NCI-H1694 (cell line): ENCODE measurements at regions not wholly inside any gene's neighbourhood (a gene's known extent, or its start where the extent isn't known, plus 50 kb on each side); places are given as distances from the start of the nearest gene placed in this dataset.
"Not testable (repeated sequence)": the region's sequence is repeated elsewhere in the genome, so short reads cannot be mapped to it uniquely, and the experiment has no call there.

Experiments used
- DNase-seq: peaks from one replicate; lab custom pipeline; 2025; lab: John Stamatoyannopoulos, UW

DNA sequence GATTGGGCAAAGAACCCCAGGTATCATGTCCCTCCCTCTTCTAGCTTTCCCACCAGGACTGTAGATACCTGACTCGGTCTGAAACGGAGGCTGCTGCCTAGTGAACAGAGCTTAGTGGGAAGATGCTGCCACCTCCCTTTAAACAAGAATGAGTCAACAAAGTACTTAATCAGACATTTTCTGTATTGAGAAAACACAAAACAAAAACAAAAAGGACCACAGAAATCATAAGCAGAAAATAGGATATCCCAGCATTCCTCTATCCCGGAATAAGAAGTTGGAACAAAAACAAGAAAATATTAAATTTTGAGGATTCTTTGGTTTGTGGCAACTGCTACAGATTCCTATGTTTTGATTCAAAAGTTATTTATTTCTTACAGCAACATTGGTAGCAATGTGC is 51.7 kb upstream of the COL8A1 start:
- no peak for DNase-seq

DNA sequence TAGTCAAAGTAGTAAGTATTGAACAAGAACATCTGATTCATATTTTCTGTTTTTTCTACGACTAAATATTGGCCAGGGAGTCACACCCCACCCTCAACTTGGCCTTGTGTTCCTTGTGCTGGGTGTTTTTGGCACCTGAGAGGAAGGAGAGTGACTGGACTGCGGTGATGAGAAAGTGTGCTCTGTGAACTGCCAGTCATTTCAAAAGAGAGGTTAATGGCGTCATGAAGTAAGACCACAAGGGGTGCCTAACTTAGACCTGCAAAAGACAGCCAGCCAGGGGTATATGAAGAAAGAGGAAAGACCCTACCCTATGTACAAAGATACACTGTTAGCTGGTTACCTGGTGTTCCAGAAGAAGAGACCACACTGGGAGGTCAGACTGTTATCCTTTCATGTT is 58.4 kb upstream of the COL8A1 start:
- no peak for DNase-seq

DNA sequence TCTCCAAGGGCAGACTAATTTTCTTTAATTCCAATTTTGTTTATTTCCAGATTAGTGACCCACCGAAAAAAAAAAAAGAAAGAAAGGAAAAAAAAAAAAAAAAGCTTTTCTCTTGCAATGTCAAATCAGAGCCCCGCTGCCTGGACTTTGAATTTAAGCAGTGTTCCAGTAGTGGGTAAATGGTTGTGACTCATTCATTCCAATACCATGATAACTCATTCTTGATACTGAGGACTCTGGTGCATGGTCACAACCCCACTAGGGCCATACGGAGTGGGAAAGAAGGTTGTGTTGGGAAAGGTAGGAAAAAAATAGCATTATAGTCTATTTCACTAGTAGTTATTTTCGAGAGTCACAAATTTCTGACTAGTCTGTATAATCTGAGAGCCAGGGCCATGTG is 59.1 kb upstream of the COL8A1 start:
- DNase-seq, result no peak

DNA sequence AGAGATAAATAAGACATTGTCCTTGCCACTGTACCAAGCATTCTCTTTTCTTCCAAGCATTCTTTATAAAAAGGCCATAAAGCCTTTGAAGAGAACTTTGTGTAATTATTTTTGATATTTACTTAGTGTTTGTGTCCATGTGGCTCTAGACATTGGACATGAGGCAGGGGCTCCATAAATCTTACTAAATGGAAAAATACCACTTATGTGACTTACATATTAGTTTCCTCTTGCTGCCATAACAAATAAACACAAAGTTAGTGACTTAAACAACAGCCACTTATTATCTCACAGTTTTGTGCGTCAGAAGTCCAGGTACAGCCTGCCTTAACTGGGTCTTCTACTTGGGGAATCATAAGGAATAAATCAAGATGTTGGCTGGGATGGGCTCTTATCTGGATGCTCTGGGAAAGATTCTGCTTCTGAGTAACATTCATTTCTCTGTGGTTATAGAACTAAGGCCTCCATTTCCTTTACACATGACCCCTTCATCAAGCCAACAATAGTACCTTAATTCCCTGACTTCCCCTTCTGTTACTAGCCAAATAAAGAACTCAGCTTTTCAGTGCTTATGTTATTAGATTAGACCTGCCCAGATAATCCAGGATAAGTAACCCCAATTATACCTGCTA is 59.9 kb upstream of the COL8A1 start:
- no peak for DNase-seq

DNA sequence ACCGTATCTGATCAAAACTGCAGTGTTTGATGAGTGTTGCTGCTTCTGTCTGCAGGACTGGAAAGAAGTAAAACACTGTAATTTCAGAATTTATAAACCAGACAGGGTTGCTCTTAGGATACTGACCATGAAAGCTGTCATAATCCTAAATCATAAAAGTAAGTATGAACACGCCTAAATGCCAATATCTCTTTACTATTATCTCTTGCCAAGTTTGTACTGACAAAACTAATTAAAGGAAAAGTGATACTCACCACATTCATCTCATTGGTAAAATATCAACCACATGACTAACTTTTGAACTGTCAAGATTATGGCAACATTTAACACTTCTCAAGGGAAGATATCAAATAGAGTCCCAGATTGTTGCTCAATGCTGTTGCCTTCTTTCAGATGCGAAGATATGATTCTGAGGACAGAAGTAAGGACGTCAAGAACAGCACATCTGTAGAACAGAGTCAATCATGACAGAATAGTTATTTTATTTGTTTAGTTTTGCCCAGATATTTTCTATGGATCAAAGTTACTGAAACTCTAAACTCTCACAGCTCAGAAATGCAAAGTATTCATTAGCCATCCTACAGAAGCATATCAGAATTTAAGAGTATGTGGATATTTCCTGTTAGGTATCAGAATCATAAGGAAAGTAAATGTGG is 61.4 kb upstream of the COL8A1 start:
- no peak for DNase-seq

DNA sequence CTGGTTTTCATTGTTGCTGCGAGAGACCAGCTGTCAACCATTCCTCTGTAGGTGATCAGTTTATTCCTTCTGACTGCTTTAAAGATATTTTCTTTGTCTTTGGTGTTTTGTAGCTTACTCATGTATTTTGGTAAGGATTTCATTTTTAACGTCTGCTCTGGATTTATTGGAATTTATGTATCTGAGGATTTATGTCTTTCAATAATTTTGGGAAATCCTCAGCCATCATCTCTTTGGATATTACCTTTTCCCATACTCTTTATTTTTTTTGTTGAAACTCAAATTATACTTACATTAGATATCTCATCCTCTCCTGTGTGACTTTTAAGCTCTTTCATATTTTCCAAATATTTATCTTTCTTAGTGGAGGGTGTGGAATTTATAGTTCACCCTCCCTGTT is 62.7 kb upstream of the COL8A1 start:
- no peak for DNase-seq

DNA sequence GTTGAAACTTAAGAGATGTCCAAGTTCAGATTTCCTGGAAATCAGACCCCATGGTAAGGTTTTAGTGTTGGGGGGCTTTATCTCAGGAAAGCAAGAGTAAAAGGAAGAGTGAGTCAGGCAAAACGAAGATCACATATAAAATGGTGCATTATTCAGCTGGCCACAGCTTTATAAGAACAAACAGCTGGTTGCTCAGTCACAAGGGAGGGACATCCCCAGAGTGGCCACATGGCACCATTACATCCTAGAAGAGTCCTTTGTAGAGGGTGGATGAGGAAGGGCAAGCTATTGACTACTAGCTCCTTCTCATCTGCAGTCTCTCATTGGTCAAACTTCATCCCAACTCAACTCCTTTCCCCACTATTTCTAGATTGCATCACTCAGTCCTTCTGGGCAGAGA is 68.3 kb upstream of the COL8A1 start:
- DNase-seq, result no peak

DNA sequence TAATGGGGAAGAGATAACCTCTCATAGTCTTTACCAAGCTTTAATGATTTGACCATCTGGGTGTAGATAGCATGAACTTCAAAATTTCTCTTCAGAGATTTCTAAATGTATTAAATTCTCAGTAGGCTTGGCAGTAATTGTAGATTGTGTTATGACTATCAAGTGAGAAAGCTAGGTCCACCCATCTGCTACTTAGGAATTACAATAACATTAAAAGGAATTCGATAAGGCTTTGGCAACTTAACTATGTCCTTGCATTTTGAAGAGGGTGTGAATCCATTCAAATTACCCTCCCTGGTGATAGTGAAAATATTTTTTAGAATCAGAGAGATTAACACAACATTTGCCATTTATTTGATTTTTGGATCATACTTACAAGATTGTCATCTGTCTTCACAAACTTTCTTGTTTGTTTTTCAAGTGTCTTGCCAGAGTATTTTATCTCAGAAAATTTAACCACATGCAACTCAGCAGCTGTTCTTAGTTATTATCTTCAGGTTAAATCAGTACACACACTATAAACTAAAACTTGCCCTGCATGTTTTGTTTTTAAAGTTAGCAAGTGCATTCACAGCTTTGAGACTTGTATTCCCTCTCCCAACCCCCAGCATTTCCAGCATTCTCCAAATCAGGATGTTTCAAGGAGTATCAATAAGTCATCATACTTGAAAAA is 69.6 kb upstream of the COL8A1 start:
- DNase-seq, result no peak

DNA sequence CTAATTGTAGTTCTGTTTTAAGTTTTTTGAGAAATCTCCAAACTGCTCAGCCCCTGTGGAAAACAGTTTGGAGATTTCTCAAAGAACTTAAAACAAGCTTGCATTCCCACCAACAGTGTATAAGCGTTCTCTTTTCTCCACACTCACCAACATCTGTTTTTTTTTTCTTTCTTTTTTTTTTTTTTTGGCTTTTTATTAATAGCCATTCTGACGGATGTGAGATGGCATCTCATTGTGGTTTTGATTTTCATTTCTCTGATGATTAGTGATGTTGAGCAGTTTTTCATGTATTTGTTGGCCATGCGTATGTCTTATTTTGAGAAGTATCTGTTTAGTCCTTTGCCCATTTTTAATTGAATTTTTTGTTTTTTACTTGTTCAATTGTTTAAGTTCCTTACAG is 73.1 kb upstream of the COL8A1 start:
- DNase-seq, result no peak

DNA sequence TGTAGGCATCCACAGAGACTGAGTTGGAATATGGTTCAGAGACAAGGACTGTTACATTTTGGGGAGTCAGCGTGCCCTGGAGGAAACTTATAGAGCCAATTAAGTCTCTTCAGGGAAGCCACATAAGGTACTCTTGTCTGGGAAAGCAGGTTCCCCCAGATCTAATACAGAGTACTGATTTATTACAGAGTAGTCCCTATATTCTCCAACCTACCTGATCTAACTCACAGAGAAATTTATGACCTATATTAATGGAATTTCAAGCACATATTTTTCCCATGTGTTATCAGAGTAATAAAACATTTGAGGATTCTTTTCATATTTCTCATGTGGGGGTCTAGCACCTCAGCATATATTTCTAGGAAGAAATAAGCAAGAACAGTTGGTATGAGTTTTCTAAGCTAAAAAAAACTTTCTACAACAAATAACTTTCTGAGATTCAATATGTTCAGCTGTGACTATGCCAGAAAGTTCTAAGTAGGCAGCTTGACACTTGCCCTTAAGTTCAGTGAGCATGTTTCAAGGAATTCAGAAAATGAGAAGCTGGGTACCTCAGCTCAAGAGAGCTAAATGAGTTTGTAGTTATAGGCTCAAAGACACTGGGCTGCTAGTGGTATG is 75.3 kb upstream of the COL8A1 start:
- DNase-seq, result no peak

DNA sequence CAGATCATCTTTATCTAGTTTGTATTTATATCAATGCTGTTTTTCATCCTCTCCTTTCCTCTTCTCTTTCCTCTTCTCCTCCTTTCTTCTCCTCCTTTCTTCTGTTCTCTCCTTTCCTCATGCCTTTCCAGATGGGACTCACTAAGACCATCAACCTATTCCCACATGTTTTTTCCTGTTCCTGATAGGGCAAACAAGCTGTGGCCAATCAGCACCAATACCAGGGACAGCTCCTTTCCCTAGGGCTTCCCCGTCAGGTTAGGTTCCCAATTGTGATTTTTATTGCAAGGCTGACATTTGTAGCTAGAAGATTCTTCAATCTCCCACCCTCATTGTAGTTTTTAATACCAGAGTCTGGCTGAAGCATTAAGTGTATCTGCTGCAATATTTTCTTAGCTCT is 76.3 kb upstream of the COL8A1 start:
- no peak for DNase-seq

DNA sequence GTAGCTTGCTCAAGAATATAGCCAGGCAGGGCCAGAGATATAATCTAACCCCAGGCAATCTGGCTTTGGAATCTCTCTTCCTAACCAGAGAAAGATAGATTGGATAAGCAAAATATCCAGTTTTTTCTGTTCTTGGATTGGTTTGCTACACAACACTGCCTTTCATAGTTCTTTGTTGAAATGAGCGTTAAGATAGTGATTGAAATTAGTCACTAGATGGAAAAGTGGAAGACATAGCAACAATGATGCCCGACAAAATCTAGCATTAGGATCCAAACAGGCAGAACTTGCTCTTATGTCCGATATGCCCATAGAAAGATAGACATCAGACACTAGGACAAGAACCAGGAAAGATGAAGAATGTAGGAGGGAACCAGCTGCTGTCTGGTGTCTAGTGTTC is 77.3 kb upstream of the COL8A1 start:
- no peak for DNase-seq

DNA sequence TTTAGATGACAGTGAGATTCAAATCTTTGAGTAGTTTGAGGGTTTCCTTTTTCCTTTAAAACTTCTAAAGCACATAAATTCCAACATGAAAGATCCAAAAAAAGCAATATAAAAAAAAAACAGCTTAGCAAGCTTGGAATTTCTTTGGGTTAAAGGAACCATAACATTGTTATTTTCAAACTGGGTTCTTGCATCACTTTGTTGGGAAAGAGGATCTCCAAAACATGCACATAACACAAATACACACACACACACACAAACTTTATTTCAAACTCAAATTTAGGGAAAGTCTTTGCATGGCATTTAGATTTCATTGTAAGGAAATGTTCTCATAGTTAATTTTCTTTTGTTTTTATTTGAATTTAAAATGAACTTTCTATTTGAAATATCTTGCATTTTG is 79.2 kb upstream of the COL8A1 start:
- DNase-seq, result no peak

DNA sequence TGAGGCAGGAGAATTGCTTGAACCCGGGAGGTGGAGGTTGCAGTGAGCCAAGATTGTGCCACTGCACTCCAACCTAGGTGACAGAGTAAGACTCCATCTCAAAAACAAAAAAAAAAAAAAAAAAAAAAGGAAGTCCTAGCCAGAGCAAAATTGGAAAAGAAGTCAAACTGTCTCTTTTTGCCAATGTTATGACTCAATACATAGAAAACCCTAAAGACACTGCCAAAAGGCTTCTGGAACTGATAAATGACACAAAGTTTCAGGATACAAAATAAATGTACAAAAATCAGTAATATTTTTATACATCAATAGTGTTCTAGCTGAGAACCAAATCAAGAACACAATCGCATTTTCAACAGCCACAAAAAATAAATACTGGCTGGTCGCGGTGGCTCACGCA is 82.5 kb upstream of the COL8A1 start:
- not testable (repeated sequence) for DNase-seq

DNA sequence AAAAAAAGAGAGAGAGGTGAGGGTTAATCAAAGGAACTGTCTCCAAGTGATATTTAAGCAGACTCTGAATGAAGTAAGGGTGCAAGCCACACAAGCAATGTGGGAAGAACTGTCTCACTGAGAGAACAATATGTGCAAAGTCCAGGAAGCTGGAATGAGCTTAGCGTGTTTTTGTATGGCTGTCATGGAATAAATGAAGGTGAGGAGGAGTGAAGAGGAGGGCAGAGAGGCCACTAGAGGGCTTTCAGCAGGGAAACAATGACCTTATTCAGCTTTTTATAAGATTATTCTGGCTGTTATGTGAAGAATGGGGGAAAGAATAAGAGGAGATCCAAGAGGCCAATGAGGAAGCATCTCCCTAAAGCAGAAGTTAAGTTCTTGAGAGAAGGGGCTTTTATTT is 86.9 kb upstream of the COL8A1 start:
- DNase-seq, result no peak

DNA sequence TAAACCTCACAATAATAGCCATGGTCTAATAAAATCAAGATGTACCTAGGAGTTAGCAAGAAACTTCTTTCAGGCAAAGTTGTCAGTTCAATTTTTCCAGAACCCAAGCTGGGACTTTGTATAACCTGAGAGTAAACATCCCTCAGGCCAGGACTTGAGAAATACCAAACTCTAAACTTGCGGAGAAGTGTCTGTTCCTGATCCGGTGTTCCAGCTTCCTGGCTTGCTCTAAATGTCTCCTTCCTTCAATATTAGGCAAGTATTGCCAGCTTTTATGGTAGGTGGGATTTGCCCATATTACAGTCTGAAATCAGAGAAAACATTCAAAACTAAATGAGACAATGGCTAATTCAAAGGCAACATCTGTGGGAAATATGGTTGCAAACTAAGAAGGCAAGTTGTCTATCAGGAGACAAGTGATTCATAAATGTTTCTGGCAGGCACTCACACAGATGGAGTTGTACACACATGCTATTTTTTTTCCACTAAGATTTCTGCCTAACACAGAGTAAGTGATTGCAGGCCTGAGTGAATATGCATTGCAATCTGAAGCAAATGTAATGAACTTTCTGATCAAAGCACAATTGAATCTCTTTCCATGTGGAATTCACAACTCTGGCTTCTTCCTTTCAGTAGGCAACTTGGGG is 88.3 kb upstream of the COL8A1 start:
- DNase-seq, result no peak

DNA sequence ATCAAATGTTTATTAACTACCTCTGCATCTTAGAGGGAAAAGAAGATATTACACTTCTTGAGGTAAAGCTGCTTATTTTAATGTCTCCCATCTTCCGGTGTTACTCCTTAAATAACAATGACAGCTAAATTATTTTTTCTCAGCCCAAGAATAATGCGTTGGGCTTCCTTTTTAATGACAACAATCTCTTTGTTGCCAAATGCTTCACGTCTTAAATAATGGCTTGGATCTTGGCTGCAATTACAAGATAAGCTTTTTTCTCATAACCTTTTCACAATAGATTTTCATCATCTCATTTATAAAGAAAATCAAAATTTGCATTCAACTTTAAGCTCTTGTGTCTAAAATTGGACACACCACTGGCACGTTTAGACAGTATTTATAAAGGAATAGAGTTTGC is 89.2 kb upstream of the COL8A1 start:
- DNase-seq, result no peak

DNA sequence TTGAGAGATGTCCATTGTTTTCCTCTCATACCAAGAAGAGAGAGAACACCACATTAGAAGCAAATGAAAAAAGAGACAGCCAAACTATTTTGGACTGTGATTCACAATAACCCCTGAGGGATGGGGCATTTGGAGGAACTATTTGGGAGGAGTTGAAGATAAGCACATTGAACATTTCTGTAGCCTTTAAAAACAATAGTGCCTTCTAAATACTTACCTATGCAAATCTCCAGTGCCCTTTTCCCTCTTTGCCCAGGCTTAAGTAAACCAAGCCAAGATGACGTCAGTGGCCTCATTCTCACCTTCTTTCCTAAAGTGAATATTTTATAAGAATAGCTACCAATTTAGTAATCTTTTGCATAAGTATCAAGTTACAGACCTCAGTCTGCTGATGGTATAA is 89.7 kb upstream of the COL8A1 start:
- no peak for DNase-seq

DNA sequence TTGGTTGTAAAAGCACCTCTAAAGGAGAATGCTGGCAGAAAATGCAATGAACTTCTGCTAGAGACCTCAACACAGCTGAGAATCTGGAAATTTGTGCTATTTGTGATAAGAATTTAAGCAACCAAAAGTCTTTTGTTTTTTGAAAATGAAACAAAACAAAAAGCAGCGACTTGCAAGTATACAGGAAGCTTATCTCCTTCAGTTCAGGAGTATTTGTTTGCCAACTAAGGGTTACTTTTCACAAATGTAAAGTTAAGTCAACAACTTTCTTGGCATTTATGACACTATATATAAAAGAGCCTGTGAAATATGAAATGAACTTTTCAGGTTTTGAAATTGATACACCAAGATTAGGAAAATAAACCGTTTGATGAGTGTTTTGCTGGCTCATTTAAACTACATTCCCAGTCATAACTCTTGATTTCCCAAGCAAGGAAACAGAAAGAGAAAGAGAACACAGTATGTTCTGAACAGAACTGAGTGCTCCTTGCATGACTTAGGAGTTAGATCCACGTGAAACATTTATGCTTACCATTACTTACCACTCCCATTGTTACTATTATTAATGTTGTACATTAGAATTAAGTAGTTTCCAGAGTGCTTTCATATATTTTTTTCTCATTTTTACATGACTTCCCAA is 92.3 kb upstream of the COL8A1 start:
- DNase-seq, result no peak

DNA sequence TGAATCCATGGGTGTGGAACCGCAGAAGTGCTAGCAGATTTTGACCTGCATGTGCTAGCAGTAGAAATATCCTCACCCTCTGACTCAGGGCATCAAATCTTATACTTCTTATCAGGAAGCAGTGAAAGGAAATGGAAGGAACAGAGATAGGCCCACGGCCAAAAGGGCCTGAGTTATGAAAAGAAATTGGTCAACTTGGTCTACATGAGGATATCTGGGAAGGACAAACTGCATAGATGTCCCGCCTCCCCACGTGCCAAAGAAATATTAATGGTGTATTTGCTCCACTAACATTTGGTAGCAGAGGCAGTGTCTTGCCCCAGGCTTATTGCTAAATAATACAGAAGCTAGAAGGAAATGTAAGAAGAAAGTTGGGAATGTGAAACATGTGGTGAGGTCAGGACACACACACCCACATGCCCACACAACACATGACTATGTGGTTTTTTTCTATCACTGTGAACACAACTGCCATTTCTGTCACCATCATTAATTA is 93.6 kb upstream of the COL8A1 start:
- no peak for DNase-seq

DNA sequence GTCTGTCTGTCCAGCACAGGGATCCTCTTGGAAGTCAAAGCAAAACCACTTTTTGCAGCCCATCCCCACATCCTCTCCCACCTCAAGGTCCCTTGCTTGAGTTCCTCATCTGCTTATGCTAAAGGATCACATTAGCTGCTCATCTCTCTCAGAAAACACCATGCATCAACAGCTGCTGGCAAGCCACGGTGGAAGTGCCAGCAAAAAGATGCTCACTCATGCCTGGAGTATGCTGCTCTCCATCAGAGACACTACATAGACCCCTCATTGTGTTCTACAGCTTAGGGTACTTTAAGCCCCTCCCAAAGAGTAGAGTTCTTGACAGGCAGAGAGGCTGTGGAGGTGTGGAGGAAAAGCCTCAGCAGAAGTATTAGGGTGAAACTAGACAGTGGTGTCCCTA is 94.6 kb upstream of the COL8A1 start:
- DNase-seq, result no peak
